DMS153 (cell line): ENCODE measurements at regions not wholly inside any gene's neighbourhood (a gene's known extent, or its start where the extent isn't known, plus 50 kb on each side); places are given as distances from the start of the nearest gene placed in this dataset.
"Not testable (repeated sequence)": the region's sequence is repeated elsewhere in the genome, so short reads cannot be mapped to it uniquely, and the experiment has no call there.

ENCODE experiments used
- DNase-seq: peaks from one replicate; lab custom pipeline; 2025; lab: John Stamatoyannopoulos, UW

DNA sequence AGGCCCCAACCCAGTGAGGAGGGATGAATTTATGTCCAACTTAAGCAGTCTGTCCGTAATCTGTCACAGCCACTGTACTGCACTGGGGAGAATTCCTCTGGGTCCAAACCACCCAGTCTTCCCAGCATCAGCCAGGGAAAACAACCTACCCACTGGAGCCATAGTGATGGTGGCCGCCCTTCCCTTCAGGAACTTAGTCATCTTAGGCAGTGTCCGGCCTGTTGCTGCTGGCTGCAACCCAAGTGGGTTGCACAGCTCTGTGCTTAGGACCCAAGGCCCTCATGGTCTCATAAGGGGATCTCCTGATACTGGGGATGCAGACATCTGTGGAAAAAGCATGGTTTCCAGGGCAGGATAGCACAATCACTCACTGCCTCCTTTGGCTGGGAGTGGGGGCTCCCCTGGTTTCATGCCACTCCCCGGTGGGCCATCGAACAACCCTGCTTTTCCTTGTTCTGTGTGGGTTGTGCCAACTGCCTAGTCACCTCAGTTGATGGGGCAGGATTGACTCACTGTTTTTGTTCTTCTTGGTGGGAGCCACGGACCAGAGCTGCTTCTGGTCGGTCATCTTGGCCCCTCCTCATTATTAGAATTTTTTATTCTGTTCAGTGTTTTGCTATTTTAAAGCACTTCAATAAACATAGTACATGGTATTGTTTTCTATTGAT is 591.9 kb downstream of the DOK5 start:
- DNase-seq: no peak

DNA sequence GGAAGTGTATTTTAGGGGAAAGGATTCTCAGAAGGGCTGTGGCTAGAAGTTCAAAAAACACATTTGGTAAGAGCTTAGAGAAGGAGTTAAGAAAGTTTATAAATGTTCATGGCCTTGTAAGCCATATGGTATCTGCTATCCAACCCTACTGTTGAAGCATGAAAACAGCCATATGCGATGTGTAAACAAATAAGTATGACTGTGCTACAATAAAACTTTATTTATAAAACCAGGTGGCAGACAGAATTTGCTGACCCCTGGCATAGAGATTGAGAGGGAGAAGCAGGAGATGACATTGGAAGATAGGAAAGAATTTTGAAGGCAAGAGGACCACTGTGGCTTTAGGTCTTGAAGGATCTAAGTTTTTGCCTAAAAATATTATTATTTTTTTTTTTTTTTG is 583.5 kb downstream of the DOK5 start:
- no peak for DNase-seq

DNA sequence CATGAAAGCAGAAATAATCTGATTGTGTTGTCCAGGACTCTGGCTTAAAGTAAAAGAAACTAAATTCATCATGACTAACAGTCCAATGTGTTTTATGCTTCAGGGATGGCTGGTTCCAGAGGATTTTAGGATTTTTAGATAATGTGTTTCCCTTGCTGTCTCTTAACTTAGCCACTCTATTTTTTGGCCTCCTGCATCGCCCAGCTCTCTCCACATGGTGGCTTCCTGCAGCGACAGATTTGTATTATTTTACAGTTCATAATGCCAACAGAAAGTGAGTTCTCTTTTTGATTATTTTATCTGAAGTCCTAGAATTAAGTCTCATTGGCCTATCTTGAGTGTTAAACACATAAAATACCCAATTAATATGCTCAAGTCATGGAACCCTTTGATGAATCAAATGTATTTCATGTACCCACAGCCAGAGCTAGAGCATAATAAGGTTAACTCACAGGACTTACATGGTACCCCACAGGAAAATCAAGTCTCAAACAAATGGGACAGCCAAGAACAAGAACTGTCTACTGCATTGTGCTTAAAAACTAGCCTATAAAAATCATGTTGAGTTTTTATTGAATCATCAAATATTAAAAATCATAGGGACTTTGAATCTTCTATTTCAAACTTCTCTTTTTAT is 582.5 kb downstream of the DOK5 start:
- no peak for DNase-seq

DNA sequence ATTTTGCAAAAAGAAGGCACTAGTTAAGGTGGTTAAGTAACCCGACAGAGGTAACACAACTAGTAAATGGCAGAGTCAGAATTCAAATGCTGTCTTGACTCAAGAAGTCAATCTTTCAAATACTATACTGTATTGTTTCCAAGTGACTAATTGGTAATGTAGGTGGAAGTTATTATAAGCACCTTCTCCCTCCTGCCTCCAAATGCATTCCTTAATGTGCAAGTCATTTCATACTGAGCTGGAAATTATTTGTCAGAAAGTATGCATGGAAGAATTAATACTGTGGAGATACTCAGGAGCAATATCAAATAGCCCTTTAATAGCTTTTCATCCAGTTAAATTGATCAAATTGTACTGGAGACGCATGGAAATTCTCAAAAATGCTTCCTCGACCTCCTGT is 579.1 kb downstream of the DOK5 start:
- no peak for DNase-seq

DNA sequence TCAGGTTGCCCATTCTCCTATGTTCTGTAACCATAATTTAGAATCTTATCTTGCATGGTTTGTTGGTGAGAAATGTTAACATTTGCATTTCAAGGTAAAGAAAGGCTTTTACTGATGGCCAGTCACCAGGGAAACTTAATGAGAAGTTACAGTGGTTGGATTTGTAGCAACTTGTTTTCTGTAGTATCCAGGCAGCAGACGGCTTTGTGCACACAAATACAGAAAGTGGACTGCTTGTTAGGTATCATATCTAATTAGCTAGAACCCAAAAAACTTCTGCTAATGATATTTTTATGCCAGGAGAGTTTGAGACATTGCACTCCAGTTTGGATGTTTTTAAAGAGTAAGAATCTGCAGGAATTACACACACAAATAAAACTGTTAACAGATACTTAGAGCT is 578.0 kb downstream of the DOK5 start:
- no peak for DNase-seq

DNA sequence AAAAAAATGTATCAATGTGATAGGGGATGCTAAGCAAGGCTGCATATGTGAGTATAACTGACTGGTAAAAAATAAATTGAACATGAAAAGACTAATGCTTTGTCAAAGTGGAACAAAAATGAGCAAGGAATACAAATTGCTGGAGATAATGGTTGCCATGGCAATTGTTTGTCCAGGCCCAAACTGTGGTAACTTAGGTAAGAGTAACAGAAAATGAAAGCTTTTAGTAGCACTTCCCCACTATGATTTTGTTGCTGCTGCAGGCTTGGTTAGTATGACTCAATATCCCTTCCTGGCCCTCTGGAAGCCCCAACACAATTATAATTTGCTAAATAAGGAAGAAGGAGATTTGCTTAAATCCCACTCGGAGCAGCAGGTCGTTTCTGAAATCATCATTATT is 577.1 kb downstream of the DOK5 start:
- no peak for DNase-seq

DNA sequence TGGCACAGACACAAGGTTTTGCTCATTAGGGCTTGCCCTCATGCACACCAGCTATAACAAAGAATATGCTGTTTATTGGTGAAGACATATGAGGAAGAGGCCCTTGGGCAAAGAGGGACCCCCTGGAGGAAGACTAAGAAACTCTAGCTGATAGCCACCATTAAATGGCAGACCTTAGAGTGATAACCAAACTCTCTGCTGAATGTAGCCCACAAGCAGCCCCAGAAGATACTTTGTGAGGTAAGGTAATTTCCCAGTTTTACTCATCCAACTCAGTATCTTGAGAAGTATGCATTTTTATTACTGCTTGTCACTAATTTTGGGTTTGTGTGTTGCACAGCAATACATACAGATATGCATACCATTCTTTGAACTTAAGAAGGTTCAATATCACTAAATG is 563.3 kb downstream of the DOK5 start:
- no peak for DNase-seq

DNA sequence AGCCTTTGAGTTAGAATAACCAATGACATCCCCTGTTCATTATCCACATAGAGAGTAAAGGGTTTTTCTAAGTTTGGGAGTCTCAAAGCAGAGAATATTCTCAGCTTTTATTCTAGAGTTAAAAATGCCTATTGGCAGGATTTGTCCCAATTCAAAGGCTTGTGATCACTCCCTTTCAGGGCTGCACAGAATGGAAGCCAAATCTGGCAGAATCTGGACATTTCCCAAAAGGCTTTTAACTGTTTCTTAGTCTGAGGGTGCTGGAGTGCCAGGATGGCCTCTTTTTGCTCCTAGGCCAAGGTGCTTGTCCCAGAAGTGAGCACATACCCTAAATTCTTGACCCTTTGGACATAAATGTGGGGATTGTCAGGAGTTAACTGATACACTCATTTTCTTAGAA is 556.6 kb downstream of the DOK5 start:
- DNase-seq: no peak

DNA sequence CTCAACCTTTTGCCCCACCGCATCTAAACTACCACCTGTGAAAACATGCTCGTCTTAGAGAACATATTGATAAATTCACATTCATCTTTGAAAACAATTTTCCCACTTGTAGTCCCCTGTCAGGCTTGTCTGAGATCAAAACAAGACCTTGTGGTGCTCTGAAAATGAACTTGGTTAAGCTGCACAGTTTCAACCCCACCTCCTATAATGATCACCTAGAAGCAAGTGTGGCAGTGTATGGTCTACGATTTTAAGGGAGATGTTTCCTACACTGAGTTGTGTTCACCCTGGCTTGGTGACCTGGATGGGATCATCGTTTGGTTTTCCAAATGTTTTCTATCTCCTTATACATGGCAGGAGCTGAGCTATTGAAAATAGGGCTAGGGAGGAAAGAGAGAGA is 539.4 kb downstream of the DOK5 start:
- no peak for DNase-seq

DNA sequence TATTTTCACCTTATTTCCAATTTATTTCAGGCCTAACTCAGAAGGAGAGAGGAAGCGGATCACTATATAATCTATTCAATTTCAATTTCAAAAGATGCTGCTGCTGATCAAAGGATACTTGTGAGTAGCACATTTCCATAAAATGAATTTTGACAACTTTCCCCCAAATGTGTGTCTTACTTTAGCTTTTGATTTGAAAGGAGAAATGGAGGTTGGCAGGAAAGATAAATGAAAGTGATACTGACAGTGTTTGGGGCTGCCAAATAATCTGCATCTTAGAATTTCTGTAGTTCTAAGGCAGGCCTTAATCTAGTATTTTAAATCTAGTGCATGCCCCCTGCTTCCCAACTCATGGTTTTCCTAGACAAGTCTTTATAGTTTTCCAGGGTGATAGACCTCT is 535.4 kb downstream of the DOK5 start:
- DNase-seq: no peak

DNA sequence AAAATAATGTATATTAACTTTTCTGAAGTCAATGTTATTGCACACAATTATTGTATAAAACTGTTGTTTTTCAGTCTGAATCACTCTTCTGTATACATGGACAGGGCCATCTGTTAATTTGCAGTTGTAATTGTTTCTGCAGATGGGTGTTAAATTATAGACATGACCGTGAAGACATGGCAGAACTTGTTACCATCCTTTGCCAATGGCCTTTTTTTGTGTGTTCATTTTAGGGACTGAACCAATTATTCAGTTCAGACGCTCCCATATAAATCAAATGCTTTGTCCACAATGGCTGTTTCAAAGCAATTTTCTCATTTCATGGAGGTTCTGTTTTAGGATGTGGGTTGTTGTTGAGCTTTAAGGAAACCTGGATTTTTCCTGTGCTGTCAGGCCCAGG is 533.7 kb downstream of the DOK5 start:
- no peak for DNase-seq

DNA sequence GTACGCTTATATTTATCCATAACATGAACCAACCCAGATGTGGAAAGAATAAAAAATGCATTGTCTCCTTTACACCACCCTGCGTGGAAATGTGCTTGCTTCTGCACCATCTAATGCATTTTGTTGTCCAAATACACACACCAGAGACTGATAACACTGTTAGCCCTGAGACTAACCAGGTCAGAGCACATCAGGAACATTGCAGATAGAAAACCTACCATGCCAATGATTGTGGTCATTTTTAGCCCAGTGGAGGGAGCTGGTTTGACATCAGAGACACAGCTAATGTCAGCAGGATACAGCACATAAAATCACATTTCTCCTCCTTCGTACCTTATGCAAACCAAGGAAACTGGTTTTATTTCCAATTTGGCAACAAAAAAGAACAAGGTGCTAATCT is 528.7 kb downstream of the DOK5 start:
- no peak for DNase-seq

DNA sequence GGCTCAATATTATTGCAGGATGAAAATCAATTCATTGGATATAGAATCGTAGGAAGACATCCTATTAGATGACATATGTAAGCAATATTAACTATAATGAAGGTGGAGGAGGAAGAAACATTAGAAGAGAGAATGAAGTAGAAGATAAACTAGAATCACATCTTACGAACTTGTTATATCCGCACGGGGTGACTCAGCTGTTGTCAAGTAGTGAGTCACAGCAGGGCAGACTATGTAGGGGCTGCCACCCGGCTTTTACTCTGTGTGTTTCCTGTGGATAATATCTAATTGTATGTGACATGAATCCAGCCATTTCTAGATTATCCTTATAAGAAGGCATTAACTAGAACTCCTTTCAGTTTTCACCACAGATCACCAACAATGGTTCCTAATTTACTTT is 520.2 kb downstream of the DOK5 start:
- DNase-seq: no peak

DNA sequence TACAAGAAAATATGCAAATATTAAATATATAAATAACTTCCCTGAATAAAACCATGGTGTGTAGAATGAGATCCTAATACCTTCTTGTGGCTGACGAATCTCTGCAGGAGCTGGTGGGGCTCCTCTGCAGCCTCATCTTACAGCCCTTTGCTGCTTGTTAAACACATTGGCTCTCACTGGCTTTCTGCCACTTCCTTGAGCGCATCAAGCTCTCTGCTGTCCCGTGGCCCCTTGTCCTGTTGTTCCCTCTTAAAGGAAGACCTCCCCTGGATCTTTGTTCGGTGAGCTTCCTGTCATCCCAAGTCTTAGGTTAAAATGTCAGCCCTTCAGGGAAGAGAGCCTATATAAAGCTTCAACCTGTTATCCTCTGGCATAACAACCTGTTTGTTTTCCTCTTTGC is 519.6 kb downstream of the DOK5 start:
- DNase-seq: no peak

DNA sequence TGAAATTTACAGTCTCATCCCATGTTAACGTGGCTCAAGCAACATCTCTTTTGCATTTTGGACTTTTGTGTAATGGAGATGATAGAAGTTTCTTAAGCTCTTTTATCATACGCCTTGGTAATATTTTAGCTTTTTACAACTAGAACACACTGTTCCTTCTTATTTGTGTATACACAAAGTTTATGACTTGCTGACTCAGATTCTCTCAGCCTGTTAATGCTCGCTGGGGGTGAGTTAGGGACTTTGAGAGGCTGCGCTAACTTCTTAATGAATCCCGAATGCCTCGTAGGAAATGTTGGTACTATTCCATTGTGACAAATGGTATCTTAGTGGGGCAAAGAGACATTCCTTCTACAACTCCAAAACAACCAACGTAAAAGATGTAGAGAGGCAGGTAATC is 509.7 kb downstream of the DOK5 start:
- no peak for DNase-seq

DNA sequence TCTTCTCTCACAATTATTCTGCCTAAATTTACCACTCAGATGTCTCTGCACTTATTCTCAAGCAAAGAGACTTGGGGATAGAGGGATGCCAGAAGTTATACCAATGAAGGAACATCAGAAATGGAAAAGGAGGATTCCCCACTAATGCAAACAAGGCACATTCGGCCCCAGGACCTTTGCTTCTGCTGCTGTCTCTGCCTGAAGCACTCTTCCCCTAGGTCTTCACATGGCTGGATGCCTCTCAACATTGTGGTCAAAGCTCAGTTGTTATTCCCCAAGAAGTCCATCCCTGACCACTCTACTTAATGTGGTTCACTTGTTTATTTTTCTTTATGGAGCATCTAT is 508.7 kb downstream of the DOK5 start:
- DNase-seq: no peak

DNA sequence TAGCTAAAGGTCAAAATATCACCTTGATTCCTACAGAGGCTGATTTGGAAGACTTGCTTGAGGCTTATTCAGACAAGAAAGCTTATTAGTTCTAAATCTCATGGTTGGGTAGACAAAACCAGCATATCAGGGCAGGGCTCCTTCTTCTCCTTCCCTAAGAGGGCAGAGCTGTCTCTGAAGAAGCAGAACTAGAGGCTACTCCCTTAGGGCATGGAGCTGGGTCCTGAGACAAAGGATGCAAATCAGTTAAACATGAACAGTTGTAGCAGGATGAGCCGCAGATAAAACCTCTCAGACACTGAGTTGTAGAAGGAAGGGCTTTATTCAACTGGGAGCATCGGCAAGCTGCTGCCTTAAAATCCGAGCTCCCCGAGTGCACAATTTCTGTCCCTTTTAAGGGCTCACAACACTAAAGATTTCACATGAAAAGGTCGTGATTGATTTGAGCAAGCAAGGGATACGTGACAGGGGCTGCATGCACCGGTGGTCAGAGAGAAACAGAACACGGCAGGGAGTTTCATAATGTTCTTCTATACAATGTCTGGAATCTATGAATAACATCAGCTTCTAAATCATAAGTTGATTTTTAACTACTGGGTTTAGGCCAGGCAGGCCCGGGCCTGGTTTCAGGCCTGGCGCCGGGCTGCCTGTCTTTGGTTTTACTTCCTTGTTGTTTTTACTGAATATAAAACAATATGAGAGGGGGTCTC is 508.2 kb downstream of the DOK5 start:
- DNase-seq: not testable (repeated sequence)

DNA sequence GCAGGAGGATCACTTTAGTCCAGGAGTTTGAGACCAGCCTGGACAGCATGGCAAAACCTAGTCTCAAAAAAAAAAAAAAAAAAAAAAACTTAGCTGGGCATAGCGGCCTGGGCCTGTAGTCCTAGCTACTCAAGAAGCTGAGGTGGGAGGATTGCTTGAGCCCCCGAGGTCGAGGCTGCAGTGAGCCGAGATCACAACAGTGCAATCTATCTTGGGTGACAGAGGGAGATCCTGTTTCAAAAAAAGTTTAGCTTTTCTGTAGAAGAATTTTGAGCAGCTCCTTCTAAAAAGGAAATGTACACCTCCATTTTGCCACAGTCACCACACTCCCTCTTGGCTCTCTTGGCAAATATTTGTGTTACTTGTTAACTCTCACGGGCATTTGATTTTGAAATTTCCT is 505.8 kb downstream of the DOK5 start:
- no peak for DNase-seq

DNA sequence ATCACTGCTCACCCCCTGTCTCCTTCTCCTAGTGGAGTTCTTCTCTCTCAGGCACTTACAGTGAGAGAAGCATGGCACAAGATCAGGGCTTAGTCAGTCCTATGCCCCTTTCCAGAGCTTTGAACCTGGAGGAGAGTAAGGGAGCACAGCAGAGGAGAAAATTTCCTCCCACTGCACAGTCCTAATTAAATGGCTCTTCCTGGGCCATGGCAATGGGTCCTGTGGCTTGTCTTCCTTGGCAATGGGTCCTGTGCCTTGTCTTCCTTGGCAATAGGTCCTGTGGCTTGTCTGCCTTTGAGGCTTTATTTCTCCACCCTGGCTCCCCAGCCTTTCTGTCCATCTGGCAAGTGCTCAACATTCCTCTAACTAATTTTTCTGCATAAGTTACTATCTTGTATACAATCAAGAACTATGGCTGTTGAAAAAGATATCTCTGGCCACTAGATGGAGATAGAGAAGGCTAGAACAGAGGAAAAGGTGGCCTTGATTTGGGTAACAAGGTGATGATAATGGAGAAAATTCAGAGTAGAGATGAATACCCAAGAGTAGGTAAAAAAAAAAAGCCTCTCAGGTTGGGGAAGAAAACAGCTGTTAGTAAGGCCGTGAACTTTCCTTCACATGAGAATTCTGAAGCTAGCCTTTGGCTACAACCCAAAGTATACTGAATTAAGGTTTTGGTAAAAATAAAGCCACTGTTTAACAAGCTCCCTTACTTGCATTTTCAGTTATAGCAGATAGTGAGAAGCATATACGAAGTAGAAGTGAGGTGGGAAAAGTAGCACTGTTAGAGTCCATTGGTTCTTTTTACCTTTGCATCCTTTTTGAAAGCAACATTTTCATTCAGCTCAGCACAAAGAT is 504.9 kb downstream of the DOK5 start:
- no peak for DNase-seq

DNA sequence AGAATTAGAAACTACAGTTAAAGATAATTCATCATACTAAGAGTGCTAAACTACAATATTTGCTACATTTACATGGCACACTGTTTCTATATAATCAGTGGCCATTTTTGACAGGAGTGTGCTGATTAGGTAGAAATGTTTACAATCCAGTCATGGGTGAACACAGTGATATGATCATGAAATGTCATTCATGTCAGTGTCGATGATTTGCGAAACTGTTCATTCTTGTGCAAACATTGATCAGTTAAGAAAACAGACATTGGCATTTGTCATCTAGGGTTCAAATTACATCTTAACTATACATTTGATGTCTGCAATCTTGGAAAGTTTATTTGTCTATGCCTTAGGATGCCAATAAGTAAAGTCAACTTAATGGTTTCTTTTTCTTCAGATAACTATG is 474.9 kb downstream of the DOK5 start:
- DNase-seq: no peak

DNA sequence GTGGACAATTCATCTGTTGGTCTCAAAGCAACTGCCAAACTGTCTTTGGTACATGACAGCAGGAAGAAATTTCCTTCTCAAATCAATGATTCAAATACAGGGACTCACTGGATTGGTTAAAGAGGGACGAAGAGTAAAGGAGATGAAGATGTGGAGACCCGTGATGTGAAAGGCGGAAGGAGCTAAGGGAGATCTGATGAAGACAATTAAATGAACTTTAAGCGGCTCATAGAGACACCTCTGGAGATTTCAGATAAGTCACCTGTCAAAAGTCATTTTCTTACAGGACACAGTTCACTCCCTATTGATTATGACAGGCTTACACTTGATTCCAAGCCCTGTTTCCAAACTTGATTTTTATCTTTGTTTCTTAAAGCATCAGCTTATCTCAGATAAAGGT is 466.3 kb downstream of the DOK5 start:
- DNase-seq: no peak

DNA sequence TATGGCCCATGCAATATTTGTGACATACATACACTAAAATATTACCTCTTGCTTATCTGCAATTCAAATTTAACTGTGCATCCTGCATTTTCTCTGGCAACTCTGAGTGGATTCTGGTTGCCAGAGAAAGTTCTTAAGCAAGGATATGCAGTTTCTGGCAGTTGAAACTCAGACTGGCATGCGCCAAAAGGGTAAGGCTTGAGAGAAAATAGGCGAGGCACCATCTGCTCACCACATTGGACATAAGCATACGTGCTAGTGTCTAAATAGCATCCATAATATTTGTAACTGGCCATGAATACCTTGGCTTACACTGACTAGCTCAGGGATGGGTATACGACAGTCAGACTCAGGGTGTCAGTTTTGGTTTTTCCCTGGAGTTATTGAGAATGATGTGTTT is 465.1 kb downstream of the DOK5 start:
- no peak for DNase-seq

DNA sequence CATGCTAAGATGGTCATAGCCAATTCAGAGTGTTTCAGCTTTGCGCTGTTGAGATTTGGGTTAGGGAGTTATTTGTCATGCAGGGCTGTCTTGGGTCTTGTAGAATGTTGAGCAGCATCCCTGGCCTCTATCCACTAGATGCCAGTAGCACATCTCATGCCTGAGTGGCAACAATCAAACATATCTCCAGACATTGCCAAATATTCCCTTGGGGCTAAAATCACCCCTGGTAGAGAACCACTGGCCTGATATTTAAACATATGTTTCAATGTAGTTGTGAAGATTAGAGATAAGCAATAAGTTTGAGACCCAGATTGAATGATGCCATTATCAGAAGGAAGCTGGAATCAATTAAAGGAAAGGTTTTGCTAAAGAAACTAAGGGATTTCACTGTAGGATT is 463.3 kb downstream of the DOK5 start:
- no peak for DNase-seq
